ENCODE measurements at regions not wholly inside any gene's neighbourhood (a gene's known extent, or its start where the extent isn't known, plus 50 kb on each side); places are given as distances from the start of the nearest gene placed in this dataset.

DNA sequence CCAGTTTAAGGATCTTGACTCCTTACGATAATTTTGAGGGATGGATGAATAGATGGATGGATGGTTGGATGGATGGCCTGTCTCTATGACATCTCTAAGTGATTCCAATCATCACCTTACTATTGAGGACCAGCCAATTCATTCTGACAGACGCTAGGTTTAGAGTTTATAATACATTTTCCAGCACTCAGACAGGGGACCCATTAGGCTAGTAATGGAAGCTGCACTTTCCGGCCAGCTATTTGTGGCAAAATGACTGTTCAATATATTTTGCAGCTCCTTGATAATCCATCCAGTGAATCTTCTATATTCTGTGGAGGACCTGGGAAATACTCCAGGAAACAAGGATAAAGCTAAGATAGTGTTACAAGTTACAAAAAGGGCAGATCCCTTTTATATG, 262.9 kb downstream of the TDRD15 start:
- TF ChIP-seq, protein P1, sequence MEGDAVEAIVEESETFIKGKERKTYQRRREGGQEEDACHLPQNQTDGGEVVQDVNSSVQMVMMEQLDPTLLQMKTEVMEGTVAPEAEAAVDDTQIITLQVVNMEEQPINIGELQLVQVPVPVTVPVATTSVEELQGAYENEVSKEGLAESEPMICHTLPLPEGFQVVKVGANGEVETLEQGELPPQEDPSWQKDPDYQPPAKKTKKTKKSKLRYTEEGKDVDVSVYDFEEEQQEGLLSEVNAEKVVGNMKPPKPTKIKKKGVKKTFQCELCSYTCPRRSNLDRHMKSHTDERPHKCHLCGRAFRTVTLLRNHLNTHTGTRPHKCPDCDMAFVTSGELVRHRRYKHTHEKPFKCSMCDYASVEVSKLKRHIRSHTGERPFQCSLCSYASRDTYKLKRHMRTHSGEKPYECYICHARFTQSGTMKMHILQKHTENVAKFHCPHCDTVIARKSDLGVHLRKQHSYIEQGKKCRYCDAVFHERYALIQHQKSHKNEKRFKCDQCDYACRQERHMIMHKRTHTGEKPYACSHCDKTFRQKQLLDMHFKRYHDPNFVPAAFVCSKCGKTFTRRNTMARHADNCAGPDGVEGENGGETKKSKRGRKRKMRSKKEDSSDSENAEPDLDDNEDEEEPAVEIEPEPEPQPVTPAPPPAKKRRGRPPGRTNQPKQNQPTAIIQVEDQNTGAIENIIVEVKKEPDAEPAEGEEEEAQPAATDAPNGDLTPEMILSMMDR (IDR thresholded peaks at IDR 0.05; ENCODE audit: low read depth, low read length), result no peak
- no peak overlapping the region for H3K4me3 ChIP-seq (ENCODE audit: low read depth, low read length)

DNA sequence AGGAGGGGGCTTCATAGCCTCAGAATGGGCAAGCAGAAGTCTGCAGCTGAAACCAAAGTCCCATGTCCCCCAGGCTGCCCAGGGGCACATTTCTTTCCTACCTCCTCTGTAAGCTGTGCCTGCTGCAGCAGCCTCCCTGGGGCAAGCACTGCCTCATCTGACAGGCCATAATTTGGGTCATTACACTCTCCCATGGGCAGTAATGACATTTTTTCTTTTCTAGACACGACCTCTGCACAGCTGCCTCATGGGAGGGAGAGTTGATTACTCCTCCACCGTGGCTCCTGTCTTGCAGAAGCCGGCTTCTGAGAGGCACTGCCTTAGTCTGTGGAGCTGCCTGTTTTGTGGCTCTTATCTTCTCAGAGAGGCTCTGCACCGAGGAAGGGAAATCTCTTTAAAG, 268.9 kb downstream of the TDRD15 start:
- TF ChIP-seq, protein P1 (IDR thresholded peaks at IDR 0.05; ENCODE audit: low read depth, low read length), result no peak
- H3K4me3 ChIP-seq (ENCODE audit: low read depth, low read length), result no peak overlapping the region

DNA sequence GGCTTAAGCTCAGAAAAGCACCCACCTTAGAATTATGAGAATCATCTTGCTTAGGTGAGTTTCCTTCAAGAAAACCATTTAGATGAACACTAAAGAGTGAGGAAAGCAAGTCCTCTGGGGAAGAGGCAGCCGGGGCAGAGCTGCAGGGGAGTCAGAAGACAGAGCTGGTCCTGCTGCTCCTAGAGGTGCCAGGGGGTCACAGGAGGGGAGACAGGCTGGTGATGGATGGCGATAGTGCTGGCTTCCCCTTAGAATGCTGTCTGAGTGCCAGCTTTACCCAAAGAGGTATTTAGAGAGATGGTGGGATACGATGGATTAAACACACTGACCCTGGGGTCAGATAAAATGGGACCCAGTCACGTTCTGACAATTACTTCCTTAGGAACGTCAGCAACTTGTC, 269.4 kb downstream of the TDRD15 start:
- H3K4me3 ChIP-seq (ENCODE audit: low read depth, low read length), result no peak overlapping the region
- TF ChIP-seq, protein P1 (IDR thresholded peaks at IDR 0.05; ENCODE audit: low read depth, low read length), result no peak

DNA sequence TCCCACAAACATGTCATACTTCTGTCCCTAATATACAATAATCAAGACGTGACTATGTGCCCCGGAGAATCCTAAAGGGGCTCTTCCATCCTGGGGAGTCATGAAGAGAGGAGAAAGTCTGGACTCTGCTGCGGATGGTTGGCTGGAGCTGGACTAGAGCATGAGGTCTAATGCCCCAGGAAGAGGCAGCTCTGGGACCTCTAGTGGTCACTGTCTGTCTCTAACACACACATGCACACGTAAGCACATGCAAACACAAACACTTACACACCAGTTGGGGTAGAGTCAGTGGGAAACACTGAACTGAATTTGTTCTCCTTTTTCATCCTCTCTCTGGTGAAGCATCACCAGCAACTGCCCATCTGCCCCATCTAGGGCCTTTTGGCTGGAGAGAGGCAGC, 271.6 kb downstream of the TDRD15 start:
- TF ChIP-seq, protein P1 (IDR thresholded peaks at IDR 0.05; ENCODE audit: low read depth, low read length), result 0 out of 2 replicates have a peak, but pooled peaks have one; percentile 7
- H3K4me3 ChIP-seq (ENCODE audit: low read depth, low read length), result no peak overlapping the region

DNA sequence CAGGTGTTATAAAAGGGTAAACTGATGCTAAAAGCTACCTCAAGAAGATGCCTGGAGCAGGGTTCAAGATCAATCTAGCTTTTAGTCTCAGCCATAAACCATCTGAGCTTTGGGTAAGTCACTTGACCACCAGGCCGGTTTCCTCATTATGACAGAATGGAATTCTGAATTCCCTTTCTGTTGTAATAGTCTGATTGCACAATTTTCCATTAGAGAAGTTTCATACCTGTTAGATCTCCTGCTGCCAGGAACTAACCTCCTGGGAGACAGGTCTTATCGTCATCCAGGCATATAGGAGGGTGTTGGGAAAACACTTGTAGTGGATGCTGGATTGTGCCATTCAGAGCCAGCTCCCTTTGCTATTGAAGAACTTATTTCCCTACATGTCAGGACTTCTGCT, 272.5 kb downstream of the TDRD15 start:
- TF ChIP-seq, protein P1 (IDR thresholded peaks at IDR 0.05; ENCODE audit: low read depth, low read length), result no peak
- H3K4me3 ChIP-seq (ENCODE audit: low read depth, low read length), result no peak overlapping the region

DNA sequence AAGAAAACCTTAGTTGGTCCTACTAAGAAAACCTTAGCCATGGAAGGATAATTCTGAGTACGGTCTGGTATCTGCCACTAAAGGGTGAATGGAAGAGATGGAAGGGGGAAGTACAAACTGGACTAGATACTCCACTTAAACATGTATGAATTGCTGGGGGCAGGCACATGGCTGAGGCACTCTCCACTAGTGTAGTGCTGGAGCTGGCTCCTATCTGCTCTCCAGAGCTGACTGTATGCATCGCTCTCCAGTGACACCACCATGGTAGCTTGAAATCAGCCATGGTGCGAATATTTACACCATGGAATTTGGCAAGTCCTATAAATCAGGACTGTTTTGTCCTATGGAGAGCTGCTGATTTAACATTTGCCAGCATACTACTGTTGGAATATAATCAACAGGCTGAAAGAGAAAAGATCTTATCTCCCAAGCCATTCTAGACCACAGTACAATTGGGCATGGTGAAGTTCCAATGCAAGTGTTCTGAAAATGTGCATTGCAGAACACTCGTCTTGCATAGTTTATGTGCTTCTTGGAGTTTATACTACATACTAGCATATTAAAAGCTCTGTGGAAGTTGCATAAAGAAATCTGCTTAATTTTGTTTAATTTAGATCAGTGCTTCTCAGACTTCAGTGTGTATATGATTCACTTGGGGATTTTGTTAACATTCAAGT, 277.4 kb downstream of the TDRD15 start:
- H3K4me3 ChIP-seq (ENCODE audit: low read depth, low read length), result no peak overlapping the region
- TF ChIP-seq, protein P1 (IDR thresholded peaks at IDR 0.05; ENCODE audit: low read depth, low read length), result no peak

DNA sequence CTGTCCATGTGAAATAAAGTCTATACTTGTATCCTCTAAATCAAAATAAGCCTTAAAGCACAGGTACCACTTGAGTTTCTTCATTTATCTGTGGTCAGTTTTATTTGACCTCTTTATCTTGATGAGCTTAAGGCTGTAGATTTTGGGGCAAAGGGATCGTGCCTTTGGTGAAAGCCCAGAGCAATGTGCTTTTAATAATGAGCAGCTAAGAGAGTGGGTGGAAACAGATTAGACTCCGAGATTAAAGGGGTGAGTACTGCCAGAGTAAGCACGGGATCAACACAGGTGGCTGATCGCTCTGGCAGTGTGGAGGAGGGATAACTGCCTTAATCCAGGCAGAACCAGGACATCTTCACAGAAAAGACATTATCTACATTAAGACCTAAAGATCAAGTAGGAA, 280.4 kb downstream of the TDRD15 start:
- TF ChIP-seq, protein P1 (IDR thresholded peaks at IDR 0.05; ENCODE audit: low read depth, low read length), result no peak
- H3K4me3 ChIP-seq (ENCODE audit: low read depth, low read length), result no peak overlapping the region
